ENCODE measurements at regions not wholly inside any gene's neighbourhood (a gene's known extent, or its start where the extent isn't known, plus 50 kb on each side); places are given as distances from the start of the nearest gene placed in this dataset.

GRCh38 chr5:54860321-54860720 lies 125.1 kb downstream of the ESM1 start:
- TF ChIP-seq POLR2AphosphoS5 (IDR thresholded peaks at IDR 0.05): no peak
- no peak for TF ChIP-seq EP300 (IDR thresholded peaks at IDR 0.05)
- no peak for TF ChIP-seq CTCF (IDR thresholded peaks at IDR 0.05)
- TF ChIP-seq POLR2A (IDR thresholded peaks at IDR 0.05): no peak
